ENCODE measurements at regions not wholly inside any gene's neighbourhood (a gene's known extent, or its start where the extent isn't known, plus 50 kb on each side); places are given as distances from the start of the nearest gene placed in this dataset.

DNA sequence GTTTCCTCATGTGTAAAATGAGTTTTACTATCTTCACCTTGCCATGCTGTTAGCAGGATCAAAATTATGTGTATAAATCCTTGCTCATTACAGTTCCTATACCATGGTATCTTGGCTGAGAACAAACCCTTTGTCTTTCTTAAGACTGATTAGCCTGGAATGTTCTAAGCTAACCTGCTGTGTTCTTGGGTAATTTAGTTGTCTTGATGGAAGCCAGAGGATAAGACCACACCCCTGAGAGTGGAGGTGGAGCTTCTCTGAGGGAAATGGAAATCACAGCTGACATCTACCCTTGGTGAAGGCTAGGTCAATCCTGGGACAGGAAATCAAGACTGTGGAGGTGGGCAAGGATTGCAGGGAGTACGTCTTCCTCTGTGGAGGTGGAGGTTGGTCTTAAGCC lies 206.1 kb upstream of the ARHGAP20 start:
- no peak for DNase-seq

DNA sequence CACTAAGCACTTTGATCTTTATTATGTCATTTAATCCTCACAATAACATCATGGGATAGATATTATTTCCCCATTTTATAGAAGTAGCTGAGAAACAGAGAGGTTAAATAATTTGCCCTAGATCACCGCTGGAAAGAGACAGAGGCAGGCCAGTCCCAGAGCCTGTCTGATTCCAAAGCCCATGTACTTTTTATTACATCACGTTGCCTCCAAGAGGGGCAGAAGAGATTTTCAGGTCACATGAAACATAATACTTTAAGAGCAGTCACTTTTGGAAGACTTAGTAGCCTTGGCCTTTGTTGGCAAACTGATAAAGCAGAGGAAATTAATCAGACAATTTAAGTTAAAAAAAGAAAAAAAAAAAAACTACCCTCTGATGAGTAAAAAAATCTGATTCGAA lies 200.2 kb upstream of the ARHGAP20 start:
- no peak for DNase-seq

DNA sequence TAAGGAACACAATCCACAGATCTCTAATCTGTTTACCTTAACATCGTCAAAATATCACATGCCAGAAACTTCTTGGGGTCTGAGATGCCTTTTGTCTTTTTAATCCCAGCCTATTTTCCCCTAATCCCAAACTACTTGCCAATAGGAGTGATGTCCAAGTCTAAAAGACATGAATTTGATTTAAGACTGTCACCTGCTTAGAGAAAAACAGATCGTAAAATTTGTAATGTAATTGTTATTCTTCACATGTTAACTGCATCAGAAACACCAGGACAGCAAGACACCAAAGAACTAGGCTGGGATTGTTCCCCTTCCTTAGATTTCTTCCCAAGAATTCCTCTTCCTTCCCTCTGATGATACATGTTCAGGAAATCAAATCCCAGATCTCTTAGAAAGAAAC lies 198.1 kb upstream of the ARHGAP20 start:
- no peak for DNase-seq

DNA sequence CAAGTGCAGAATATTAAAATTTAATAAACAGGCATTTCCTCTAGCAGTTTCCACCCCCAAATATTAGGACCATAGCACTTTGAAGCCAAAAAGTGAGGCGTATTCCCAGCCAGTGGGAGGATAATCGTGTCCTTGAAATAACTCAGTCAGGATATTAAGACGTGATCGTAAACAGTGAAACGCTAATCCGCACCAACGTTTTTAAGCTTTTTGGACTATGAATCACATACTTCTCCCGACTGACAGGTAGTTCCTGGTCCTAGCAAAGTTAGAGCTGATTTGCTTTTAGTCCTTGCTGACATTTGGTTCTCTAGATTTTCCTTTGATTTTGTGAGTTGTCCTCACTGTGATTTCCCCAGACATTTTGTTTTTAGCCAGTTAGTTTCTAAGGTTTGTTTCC lies 197.1 kb upstream of the ARHGAP20 start:
- DNase-seq: no peak

DNA sequence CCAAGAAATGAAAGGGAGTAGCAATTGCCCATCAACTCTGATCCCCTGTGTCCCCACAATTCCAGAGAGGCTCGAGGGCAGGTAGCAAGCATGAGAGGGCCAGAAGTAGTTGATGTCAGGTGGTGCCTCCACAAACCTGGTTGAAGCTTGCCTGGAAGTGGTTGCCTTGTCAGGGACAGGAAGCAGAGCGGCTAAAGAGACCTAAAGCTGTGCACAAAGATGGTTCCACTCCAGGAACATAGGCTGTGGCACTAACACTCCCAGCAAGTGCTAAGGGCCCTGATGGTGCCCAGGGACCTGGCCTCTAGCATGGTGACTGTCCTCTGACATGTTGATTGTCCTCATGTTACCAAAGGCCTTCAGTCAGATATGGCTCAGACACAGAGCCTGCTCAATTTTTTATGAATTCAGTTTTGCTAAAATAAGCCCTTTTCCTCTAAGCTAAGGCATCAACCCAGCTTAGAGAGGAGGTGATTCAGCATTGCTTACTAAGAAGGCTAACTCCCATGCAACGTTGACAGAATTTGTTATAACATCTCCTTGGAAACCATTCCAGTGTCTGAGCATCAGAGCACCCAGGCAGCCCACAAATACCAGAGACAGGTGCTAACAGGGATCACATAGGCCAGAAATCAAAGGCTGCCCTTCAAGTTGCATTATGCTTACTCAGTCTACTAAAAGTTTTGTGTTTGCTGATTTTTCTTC lies 196.3 kb upstream of the ARHGAP20 start:
- no peak for DNase-seq

DNA sequence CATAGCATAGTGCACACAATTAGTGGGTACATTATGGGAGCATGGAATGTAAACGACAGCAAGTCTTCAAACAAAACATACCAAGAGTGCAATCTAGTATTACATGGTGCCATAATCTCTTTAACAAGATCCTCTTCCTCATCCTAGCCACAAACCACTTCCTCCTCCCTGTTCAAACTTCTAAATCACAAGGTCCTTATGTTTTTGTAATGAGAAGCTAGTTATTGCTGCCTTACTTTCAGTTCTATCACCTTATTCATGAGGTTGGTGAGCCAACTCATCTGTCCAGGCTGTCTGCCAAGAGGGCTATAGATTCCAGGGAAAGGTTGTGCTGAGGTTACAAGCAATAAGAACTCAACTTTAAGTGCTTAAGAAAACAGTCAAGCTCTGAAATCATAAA lies 195.4 kb upstream of the ARHGAP20 start:
- DNase-seq: no peak

DNA sequence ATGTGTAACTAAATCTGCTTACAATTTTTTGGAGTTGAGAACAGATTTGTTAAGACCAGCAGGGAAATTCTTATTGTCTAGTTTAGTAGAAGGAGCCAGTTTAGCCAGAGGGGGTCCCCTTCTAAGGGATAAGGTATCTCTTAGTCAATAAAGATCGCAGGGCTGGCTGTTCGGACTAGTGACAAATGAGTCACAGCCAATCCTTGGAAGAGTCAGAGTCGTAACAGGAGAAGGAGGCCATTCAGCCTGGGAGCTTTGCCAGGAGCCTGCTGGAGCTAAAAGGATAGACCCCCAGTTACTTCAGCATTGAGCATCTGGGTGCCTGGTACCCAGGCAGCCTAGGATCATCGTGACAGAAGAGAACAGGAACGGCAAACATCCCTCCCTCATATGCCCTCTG lies 191.6 kb upstream of the ARHGAP20 start:
- DNase-seq: no peak

DNA sequence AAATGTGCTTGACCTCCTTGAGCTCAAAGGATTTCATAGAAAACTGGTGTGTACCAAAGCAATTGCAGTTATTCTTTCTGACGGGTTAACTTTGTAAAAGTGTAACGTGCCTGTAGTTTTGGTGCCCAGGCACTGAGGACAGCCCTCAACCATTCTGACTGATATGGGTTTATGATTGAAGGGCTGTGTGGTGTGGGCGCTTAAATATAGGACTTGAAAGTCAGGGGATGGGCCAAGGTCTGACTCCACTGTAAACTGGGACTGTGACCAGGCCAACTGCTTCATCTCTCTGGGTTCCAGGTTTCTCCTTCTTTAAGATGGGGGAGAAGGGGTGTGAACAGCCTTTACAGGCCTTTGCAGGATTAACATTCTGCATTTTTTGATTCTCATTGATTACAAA lies 191.1 kb upstream of the ARHGAP20 start:
- DNase-seq: no peak

DNA sequence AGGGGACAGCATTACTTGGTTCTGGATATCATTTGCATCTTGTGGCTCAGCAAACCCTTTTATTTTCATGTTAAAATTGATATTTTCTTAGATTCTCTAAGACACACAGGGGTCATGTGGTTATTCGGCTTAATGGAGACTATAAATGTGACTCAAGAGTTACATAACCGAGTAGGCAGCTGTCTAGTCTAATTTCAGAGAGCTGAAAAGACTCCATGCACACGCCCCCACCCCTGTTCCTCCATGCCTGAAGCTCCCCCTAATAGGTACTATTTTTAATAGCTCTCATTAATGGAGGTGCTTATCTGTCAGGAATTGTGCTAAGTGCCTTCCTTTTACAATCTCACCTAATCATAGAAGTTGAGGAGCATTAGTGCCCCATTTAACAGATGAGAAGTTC lies 189.2 kb upstream of the ARHGAP20 start:
- no peak for DNase-seq

DNA sequence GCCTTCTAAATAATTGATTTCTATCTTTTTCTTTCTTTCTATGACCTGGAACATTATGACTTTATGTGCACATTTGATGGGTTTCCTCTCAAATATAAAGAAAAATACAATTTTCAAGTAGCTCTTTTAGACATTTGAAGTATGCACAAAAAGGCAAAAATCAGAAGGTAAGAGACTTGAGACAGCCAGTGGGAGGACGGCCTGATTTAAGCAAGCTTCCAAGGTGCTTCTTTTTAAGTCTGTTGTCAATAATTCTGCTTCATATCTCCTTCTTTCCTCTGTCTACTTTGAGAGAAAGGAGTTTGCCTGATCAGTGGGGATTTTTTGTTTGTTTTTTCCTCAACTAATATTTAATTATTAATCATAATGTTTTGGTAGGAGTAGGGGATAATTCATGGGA lies 188.2 kb upstream of the ARHGAP20 start:
- DNase-seq: no peak

DNA sequence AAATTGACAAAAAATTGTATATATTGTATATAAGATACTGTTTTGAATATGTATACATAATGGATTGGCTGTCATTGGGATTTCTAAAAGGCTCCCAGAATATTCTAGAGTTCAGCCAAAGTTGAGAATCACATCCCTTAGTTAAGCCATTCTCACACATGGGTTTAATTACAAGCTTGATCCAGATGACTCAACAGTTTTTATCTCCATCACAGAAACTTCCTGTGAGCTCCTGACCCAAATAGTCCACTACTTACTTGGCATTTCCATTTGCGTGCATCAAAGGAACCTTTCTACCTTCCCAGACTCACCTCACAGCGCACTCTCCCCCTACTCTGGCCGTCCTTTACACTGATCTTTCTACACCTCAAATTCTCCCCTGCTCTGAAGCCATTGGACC lies 184.8 kb upstream of the ARHGAP20 start:
- DNase-seq: no peak

DNA sequence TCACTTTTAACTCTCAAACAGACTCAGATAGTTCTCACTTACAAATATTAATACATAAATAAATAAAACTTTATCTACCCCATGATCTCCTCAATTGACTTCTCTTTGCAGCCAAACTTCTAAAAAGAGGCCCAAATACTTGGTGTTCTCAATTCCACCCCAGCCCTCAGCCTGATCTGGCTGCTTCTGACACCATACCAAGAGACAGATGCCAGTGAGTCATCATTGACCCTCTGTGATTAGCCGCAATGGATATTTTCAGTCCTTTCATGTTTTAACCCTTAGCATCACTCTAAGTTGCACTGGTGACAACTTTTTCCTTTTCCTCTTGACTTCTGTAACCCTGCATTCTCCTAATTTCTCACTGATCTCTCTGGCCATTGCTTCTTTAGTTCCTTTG lies 184.1 kb upstream of the ARHGAP20 start:
- no peak for DNase-seq

DNA sequence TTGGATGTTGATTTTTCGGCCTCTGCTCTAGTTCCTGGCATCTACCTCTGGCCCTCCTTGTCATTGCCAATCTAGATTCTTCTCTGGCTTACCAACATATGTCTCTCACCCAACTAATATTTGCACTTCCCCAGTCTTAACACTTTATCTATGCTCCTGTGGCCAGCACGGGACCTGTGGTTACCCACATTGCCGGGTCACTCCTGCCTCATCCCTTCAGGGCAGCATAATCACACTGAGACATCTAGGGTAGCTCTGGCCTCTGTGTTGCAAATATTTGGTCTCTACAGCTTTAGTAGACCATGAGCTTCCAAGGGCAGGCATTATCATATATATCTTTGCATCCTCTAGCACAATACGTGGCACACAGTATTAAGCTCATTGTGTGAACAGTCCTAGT lies 182.0 kb upstream of the ARHGAP20 start:
- DNase-seq: no peak

DNA sequence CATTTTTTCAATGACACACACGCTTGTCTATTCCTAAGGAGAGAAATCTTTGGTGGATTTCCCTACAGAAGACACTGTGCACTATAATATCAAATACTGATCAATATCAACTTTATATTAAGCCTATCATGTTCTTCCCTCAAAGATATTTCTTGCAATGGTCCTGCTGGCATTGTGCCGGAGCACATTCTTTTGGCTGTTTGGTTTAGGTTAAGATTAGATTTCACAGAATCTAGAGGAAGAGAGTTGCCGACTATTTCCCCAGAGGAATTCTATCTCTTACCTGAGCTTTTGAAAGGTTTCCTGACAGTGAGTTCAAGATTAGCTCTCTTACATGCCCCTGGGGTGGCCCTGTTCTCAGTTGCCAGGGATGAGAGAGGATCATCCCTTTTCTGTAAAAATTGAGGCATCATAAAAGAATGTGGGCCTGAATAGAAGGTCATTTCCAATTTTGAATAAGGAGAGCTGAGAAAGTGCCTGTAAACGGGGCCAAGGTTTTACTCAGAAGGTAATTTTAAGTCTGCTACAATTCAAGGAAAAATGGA lies 180.6 kb upstream of the ARHGAP20 start:
- DNase-seq: no peak

DNA sequence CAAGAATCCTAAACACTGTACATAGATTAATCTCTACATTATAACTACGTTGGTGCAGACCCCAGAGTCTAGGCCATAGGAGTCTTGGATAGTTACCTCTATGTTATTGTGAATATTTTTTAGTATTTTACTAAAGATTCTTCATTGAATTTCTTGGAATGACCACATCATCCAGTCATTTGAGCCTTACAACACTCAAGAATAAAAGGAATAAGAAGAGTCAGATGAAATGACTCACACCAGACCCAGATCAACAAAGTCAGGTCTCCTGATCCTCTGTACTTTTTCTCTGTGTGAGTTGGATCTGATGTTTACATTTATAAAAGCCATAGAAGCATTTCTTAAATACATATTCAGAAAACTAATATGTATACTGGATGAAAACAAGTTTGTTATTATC lies 179.2 kb upstream of the ARHGAP20 start:
- no peak for DNase-seq

DNA sequence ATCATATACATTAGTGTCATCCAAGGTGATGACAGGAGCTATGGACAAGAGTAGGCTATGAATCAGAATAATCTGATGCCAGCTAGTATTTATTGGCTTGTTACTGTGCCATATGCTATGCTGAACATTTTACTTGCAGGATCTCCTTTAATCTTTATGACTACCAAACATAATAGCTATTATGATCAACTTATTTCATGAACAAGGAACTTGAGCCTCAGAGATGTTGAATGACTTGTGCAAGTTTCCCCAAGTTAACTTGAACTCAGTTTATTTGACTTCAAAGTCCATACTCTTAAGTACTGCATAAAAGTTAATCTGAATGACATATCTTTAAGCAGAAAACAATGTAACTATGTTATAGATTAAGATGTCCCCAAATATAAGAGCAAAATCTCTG lies 178.8 kb upstream of the ARHGAP20 start:
- no peak for DNase-seq

DNA sequence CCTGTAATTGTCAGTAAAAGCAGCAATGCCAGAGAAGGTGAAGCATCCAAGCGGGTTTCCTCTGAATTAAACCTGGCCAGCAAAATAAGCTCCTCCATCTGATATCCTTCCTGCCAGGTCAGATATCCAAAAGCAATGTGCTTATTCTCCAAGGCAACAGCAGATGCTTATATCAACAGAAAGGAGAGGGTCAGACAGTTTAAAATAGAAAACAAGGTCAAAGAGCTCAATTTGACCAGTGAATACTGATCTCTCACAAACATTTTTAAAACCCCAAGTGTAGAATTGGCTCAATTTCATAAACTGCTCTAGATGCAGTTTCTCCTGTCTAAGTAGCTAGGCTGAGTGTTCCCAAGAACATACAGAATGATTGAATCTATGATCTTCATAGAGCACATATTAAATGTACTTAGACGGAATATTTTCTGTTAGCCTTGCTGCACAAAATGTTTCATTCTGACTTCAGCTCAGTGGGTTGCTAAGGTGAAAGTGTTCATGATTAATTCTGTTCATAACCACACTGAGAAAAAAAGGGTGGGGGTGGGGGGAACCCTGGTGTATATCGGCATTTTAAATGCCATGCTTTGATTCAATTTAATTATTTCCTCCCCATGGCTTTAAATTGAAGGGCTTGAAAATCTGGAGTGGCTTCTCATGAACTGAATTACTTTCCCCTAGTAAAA lies 174.2 kb upstream of the ARHGAP20 start:
- no peak for DNase-seq

DNA sequence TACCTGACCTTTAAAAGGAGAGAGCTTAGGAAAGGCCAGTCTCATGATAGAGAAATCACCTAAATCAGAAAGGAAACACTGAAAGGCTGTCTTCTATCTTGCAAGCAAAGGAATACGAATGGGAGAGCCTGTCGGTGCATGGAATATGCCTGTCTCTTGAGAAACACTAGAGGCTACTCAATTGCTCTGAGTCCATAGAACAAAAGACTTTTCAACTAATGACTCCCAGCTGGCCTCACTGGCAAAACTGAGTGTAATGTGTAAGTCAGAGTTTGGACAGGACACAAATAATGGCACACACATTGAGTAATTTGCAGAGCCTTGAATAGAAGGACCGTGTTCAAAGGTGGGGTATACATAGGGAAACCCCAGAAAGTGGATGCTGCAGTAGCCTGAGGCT lies 171.0 kb upstream of the ARHGAP20 start:
- DNase-seq: no peak

DNA sequence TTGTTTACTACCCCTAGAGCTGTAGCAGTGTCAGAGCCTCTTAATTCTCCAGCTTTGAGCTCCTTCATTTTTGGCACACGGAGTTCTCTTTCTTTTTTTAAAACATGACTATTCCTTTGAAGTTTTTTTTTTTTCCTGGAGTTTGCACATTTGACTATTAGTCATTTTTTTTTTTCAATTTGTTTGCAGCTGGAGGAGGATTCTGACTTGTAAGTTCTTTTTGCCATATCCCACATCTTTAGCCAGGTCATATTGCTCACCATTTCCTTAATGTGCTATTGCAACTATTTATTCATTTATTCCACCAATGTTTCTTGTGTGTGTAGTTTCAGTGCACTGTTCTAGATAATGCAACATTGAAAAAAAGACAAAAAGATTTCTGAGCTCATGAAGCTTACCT lies 166.3 kb upstream of the ARHGAP20 start:
- DNase-seq: no peak

DNA sequence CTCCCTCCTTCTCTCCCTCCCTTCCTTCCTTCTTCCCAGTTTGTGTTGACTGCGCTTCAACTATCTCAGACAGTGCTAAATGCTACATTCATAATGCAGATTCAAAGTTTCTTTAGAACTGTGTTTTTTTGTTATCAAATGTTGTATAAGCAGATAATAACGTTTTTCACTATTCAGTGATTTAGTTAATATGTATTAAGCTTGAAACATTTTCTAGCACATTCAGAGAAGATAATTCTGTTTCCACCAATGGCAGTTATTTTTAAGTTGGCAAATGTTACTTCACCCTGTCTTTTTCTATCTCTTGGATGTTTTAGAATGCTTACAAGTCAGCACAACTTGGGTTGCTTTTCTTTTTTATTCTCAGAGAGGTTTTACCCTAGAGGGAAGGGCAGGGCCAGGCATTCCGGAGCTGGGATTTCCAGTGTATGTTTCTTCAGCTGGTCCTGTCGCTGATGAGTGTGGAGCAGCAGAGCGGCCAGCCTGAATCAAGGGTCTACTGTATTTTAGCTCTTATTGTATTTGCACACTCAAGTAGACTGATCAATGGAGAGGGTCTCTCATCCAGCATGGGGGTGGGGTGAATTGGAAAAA lies 162.3 kb upstream of the ARHGAP20 start:
- DNase-seq: no peak

DNA sequence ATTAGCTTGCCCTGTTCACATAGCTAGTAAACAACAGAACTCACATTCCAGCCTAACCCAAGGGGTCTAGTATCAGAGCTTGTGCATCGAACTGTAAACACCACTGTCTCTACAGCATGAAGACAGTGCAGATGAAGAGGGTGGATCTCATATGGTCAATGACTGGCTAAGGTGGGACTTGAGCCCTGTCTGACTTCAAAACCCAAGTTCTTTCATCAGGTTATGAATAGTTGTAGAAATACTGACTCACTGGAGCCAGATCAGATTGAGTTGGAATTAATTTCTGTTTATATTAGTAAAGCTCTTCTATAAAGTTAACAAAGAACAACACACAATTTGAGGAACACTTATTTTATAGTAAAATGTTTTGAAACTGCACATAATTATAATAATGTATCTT lies 161.7 kb upstream of the ARHGAP20 start:
- no peak for DNase-seq

DNA sequence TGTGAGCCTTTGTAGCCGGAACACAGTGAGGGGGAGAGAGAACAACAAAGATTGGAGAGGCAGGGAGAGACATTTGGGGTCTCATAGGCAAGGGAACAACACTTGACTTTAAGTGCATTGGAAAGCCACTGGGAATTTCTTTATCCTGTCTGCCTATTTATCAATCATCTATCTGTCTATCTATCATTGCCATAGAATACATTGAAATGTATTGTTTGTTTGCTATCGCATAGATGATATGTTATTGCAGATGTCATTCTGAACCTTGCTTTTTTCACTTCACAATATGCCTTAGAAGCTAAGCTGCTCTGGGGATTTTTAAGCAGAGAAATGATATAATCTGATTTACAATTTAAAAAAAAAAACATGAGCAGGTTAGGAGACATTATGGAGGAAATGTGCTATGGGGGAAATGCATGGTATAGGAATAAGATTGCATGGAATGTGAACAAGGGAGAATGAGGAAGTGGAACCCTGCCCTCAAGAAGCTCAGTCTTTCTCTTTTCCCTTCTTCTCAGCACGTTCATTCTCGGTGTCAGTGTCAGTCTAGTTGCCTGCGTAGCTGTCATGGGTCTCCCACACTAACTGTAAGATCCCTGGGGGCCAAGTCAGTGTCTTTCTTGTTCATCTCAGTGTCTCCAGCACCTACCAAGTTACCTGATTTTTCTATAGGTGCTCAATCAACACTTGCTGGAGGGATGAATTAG lies 158.7 kb upstream of the ARHGAP20 start:
- DNase-seq: no peak

DNA sequence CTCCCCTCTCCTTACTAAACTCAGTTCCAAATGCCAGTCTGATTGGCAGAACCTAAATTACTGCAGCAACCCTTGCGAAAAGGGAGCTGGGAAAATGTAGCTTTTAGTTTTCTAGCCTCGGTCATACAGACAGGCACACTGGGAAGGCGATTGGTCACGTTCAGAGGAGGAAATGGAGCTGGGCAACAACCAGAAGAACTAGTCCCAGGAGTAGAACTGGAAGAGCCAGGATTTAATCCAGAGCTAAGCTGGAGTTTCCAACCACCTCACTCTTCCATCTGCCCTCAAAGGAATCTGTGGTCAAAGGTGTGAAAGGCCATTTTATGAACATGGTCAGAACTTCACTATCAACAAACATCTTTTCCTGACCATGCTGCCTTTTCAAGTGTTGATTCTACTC lies 155.7 kb upstream of the ARHGAP20 start:
- no peak for DNase-seq

DNA sequence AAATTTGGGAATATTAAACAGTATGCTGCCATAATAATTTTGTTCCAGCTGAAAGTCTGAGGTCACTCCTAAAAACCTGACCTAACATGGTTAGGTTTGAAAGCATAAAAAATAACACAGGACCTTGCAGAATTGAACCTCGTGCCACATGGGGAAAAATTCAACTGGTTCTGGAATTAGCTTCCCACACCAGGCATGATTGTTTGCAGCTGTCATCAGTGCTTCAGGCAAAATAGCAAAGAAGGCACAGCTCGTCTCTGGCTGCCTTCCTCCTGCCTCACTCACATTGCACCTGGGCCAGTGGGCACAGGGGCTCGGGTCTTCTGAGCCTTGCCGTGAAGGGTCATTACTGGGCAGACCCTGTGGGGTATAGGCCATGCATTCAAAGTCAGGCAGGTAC lies 153.8 kb upstream of the ARHGAP20 start:
- DNase-seq: no peak
